ENCODE measurements at regions not wholly inside any gene's neighbourhood (a gene's known extent, or its start where the extent isn't known, plus 50 kb on each side); places are given as distances from the start of the nearest gene placed in this dataset.

DNA sequence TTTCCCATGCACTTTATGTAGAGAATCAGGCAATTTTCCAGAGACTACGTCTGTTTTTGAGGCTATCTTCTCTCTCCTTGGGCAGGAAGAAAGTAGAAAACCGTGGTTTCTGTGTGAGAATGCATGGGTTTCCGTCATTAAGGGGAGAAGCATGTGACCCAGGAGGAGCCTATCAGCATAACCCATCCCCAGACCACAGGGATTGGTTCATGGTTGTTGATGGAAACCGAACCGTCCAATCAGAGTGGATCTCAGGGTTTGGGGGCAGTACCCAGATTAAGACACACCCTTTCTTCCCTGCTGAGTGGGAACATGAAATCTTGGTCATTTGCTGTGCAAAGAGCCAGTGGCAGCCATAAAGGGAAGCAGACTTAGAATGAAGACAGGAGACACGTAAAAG is 517.8 kb downstream of the MN1 start:
- no peak for DNase-seq (ENCODE audit: low spot score)
- ChIA-PET POLR2A (ENCODE audit: low non-redundant PET) (no interaction called here), CTCF (no interaction called here)
- TF ChIP-seq, protein P1, sequence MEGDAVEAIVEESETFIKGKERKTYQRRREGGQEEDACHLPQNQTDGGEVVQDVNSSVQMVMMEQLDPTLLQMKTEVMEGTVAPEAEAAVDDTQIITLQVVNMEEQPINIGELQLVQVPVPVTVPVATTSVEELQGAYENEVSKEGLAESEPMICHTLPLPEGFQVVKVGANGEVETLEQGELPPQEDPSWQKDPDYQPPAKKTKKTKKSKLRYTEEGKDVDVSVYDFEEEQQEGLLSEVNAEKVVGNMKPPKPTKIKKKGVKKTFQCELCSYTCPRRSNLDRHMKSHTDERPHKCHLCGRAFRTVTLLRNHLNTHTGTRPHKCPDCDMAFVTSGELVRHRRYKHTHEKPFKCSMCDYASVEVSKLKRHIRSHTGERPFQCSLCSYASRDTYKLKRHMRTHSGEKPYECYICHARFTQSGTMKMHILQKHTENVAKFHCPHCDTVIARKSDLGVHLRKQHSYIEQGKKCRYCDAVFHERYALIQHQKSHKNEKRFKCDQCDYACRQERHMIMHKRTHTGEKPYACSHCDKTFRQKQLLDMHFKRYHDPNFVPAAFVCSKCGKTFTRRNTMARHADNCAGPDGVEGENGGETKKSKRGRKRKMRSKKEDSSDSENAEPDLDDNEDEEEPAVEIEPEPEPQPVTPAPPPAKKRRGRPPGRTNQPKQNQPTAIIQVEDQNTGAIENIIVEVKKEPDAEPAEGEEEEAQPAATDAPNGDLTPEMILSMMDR (conservative IDR thresholded peaks at IDR 0.05; ENCODE audit: low read depth): no peak
- H3K27ac ChIP-seq: no peak overlapping the region

DNA sequence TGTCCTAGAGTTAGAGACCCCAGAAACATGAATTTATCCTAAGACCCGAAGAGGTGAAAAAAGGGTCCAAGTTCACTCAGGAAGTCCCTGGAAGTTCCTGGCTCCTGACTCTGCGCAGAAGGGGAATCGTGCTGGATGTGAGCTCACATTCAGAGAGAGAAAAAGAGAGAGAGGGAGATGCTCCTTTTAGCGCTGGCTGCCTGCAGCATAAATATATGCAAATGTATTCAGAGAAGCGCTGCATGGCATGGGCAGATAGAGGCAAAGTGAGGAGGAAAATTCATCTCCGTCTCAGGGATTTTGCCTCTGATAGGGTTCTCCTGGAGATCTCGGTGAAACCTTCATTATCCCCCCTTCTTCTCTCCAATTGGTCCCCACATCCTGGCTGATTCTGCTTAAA is 517.2 kb downstream of the MN1 start:
- no peak overlapping the region for H3K27ac ChIP-seq
- CTCF ChIA-PET: no interaction called here
- no peak for DNase-seq (ENCODE audit: low spot score)
- POLR2A ChIA-PET (ENCODE audit: low non-redundant PET): no interaction called here
- TF ChIP-seq, protein P1 (conservative IDR thresholded peaks at IDR 0.05; ENCODE audit: low read depth): no peak

DNA sequence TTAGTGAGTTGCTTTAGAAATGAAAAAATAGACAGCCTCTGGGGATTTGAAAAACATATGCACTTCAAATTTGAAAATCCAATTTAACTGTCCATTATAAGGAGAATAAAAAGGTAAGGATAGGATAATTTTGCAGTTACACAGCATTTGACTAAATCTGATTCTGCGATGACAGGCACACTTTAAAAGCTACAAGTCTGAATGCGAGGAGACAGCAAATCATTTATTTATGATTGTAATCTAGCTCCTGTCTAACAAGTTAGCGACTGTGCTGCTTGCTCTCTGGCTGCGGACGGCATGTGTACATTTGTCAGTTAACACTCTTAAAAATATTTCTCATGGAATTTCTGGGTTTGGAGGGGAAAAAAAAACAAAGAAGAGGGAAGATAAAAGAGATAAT is 514.8 kb downstream of the MN1 start:
- no peak for DNase-seq (ENCODE audit: low spot score)
- TF ChIP-seq, protein P1 (conservative IDR thresholded peaks at IDR 0.05; ENCODE audit: low read depth): no peak
- no peak overlapping the region for H3K27ac ChIP-seq
- ChIA-PET POLR2A (ENCODE audit: low non-redundant PET) (no interaction called here), CTCF (interaction anchor here (0.7 kb wide), 1 partner anchor 207 kb away, joined by 3 read pairs; no protein-coding TSS in a partner anchor)

DNA sequence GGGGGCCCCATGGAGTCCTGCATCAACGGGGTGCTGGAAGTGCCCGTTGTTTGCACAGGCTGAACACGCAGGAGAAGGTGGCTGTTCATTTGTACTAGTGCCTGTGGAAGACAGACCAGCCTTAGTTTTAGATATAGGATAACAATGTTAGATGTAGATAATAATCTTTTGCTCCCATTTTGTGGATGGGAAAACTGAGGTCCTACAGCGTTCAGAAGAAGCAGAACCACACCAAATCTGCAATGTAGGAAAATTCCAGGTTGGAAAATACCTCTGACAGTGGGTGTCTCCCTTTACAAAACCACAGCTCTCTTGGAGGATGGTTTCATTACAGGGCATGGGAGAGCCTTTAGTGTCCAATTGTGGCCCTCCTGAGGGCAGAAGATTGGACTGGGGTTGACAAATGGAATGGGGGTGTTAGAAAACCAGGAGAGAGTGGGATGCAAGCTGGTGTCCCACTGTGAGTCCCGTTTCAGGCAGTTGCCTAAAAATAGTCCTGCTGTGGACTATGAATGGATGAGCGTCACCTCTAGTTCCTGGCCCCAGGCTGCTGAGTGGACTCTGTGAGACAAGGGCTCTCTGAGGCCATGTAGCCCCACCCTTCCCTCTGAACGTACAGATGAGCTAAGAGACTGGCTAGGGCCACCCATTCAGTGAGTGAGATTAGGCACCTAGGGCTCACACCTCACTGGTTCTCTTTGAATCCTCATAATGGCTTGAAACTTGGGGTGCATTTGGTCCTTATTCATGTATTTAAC is 508.8 kb downstream of the MN1 start:
- no peak overlapping the region for H3K27ac ChIP-seq
- CTCF ChIA-PET: interaction anchor here (0.6 kb wide), 1 partner anchor 55 kb away, joined by 3 read pairs; no protein-coding TSS in a partner anchor
- POLR2A ChIA-PET (ENCODE audit: low non-redundant PET): no interaction called here
- TF ChIP-seq, protein P1 (conservative IDR thresholded peaks at IDR 0.05; ENCODE audit: low read depth): no peak
- no peak for DNase-seq (ENCODE audit: low spot score)

DNA sequence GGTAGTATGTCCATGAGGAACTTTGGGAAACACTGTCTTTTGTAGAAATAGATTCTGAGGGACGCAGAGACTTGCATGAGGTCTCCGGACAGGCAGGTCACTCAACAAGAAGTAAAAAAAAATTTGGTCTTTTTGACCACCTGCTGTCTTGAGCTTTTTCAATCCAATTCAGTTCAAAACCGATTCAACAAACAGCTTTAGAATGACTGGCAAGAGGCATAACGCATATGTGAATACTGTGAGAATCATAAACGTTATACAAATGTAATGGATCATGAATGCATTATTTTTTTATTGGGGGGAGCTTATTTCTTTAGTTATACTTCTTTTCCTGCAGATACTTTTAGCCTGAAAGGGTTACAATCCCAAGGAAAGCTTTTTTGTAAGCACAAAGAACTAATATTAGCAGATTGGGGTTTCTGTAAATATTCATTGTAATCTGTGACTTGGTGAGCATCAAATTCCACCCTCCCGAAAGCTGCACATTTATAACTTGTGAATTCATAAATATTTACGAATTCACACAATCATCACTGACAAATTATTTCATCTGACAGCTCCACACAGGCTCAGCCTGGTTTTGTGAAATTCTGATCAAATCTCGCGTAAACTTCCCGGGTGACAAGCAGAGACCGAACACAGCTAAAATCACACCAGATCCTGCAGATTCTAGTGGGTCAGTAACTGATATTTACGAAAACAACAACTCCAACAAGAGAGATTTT is 507.7 kb downstream of the MN1 start:
- ChIA-PET POLR2A (ENCODE audit: low non-redundant PET) (no interaction called here), CTCF (no interaction called here)
- no peak overlapping the region for H3K27ac ChIP-seq
- TF ChIP-seq, protein P1 (conservative IDR thresholded peaks at IDR 0.05; ENCODE audit: low read depth): no peak
- DNase-seq (ENCODE audit: low spot score): no peak

DNA sequence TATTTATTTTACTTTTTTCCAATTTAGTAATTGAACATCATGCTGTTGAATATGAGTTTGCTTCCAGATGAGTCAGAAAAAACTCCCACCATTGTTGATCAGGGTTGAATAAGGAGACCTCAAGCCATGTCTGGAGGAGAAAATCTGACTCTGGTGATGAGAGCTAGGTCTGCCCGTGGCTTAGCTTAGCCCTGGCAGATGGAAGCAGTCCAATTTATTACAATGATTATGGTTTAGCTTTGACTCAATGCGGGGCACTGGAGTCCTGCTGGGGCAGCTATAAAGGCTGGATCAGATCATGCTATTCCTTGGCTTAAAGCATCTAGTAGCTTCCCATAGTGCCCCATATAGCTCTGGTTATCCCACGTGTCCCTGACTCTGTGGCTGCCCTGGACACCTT is 506.5 kb downstream of the MN1 start:
- ChIA-PET POLR2A (ENCODE audit: low non-redundant PET) (no interaction called here), CTCF (no interaction called here)
- TF ChIP-seq, protein P1 (conservative IDR thresholded peaks at IDR 0.05; ENCODE audit: low read depth): no peak
- no peak for DNase-seq (ENCODE audit: low spot score)
- no peak overlapping the region for H3K27ac ChIP-seq
